MCF 10A (cell line): ENCODE measurements at regions not wholly inside any gene's neighbourhood (a gene's known extent, or its start where the extent isn't known, plus 50 kb on each side); places are given as distances from the start of the nearest gene placed in this dataset.

Experiments used
- BruUV-seq: library from RNA; stranded (reverse); fragments of 400-500 nt; replicated peaks from 2 replicates; lab custom pipeline; 2021; lab: Mats Ljungman, UMichigan
- CTCF ChIA-PET: fragments of 300-600 bp; sonication (Branson Sonifier 250); formaldehyde crosslinking; extraction: SDS; loops from one replicate; lab custom pipeline; 2021; ENCODE audit warnings: antibody characterized with exemption, inconsistent platforms; lab: Yijun Ruan, JAX
- POLR2A ChIA-PET: fragments of 300-600, 350-650 bp; sonication (Branson Sonifier 250); formaldehyde crosslinking; extraction: SDS; loops from one replicate; lab custom pipeline; 2020; ENCODE audit warnings: antibody characterized with exemption, inconsistent platforms; lab: Yijun Ruan, JAX
- DNase-seq: peaks from one replicate; pipeline ENCODE4 v3.0.0-alpha.2; 2018; ENCODE audit not compliant: unreplicated experiment
- H3K27ac Mint-ChIP-seq: one replicate; pipeline ENCODE4 v1.8.0; 2022; ENCODE audit warnings: mild to moderate bottlenecking, low read depth, mixed read lengths; ENCODE audit not compliant: unreplicated experiment
- H3K27me3 Mint-ChIP-seq: one replicate; pipeline ENCODE4 v1.8.0; 2022; ENCODE audit warnings: mixed read lengths; ENCODE audit not compliant: insufficient read depth, unreplicated experiment
- H3K36me3 Mint-ChIP-seq: one replicate; pipeline ENCODE4 v1.8.0; 2022; ENCODE audit warnings: mild to moderate bottlenecking, moderate library complexity, mixed read lengths; ENCODE audit not compliant: insufficient read depth, unreplicated experiment
- H3K4me1 Mint-ChIP-seq: one replicate; pipeline ENCODE4 v1.8.0; 2022; ENCODE audit warnings: mixed read lengths; ENCODE audit not compliant: insufficient read depth, unreplicated experiment
- H3K4me3 Mint-ChIP-seq: one replicate; pipeline ENCODE4 v1.8.0; 2022; ENCODE audit warnings: mild to moderate bottlenecking, moderate library complexity, mixed read lengths; ENCODE audit not compliant: unreplicated experiment
- H3K9me3 Mint-ChIP-seq: one replicate; pipeline ENCODE4 v1.8.0; 2022; ENCODE audit warnings: mixed read lengths; ENCODE audit not compliant: unreplicated experiment
- CTCF ChIP-seq: fragments of 200-600 bp; IDR thresholded peaks from one replicate; pipeline ENCODE4 v1.8.0; 2022; ENCODE audit warnings: antibody characterized with exemption, mild to moderate bottlenecking; ENCODE audit not compliant: unreplicated experiment
- intact Hi-C: fragments of 100-400 bp; cut with micrococcal nuclease; formaldehyde crosslinking; loops from 2 replicates; pipeline ENCODE4 v1.14.1; 2022

GRCh38 chr18:47686806-47687205 is 243.7 kb downstream of the SMAD2 start:
- no peak for TF ChIP-seq CTCF
- no peak for DNase-seq
- no peaks in the 10 kb centered on the region for H3K4me1 Mint-ChIP-seq
- H3K4me3 Mint-ChIP-seq: no peak overlapping the region
- intact Hi-C loops: no loop called here
- H3K27me3 Mint-ChIP-seq: peaks cover 21% of the 10 kb centered on the region
- H3K27ac Mint-ChIP-seq: no peak overlapping the region
- ChIA-PET CTCF (no interaction called here), POLR2A (no interaction called here)
- no peaks in the 10 kb centered on the region for H3K9me3 Mint-ChIP-seq
- no peaks in the 10 kb centered on the region for H3K36me3 Mint-ChIP-seq
- no TSS peak for BruUV-seq

DNA sequence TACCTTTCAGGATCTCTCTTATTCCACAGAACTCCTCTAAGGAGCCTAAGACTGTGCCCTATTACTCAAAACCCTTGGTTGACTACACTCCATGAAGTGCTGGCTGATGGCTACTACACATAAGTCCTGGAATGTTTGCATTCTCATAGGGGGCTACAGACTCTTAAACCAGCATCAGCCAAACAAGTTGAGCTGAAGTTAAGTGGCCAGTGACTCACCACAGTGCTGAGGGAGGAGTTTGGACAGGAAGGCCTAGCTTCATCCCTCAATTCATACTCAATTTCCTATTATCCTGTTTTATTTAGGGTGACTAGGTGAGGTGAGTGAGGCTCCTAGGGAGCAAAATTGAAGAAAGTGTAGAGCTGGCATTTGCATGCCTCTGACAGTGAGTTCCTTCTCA is 246.7 kb downstream of the SMAD2 start:
- CTCF ChIA-PET: no interaction called here
- Mint-ChIP-seq H3K27ac (no peak overlapping the region), H3K4me1 (no peaks in the 10 kb centered on the region), H3K27me3 (peaks cover 19% of the 10 kb centered on the region), H3K9me3 (no peaks in the 10 kb centered on the region), H3K36me3 (no peaks in the 10 kb centered on the region), H3K4me3 (no peak overlapping the region)
- DNase-seq: peak; percentile 2
- POLR2A ChIA-PET: no interaction called here
- intact Hi-C loops: no loop called here
- TF ChIP-seq CTCF: no peak
- no TSS peak for BruUV-seq

- peaks cover 10% of the 10 kb centered on the region for H3K27me3 Mint-ChIP-seq
- BruUV-seq: no TSS peak
- no peaks in the 10 kb centered on the region for H3K9me3 Mint-ChIP-seq
- TF ChIP-seq CTCF: no peak
- H3K4me3 Mint-ChIP-seq: no peak overlapping the region
- ChIA-PET POLR2A (no interaction called here), CTCF (no interaction called here)
- H3K27ac Mint-ChIP-seq: no peak overlapping the region
- no peaks in the 10 kb centered on the region for H3K36me3 Mint-ChIP-seq
- no peak for DNase-seq
- H3K4me1 Mint-ChIP-seq: no peaks in the 10 kb centered on the region
- intact Hi-C loops: no loop called here
Measured at GRCh38 chr18:47682876-47683275, 247.6 kb downstream of the SMAD2 start.

GRCh38 chr18:47680488-47680887 is 250.0 kb downstream of the SMAD2 start:
- intact Hi-C loops: no loop called here
- no TSS peak for BruUV-seq
- H3K27me3 Mint-ChIP-seq: no peaks in the 10 kb centered on the region
- no peak for TF ChIP-seq CTCF
- H3K36me3 Mint-ChIP-seq: no peaks in the 10 kb centered on the region
- H3K27ac Mint-ChIP-seq: no peak overlapping the region
- no peaks in the 10 kb centered on the region for H3K9me3 Mint-ChIP-seq
- H3K4me3 Mint-ChIP-seq: no peak overlapping the region
- ChIA-PET POLR2A (no interaction called here), CTCF (interaction anchor here (0.9 kb wide), 1 partner anchor 10 kb away, joined by 4 read pairs; no protein-coding TSS in a partner anchor)
- no peaks in the 10 kb centered on the region for H3K4me1 Mint-ChIP-seq
- no peak for DNase-seq
